ENCODE measurements at regions not wholly inside any gene's neighbourhood (a gene's known extent, or its start where the extent isn't known, plus 50 kb on each side); places are given as distances from the start of the nearest gene placed in this dataset.

DNA sequence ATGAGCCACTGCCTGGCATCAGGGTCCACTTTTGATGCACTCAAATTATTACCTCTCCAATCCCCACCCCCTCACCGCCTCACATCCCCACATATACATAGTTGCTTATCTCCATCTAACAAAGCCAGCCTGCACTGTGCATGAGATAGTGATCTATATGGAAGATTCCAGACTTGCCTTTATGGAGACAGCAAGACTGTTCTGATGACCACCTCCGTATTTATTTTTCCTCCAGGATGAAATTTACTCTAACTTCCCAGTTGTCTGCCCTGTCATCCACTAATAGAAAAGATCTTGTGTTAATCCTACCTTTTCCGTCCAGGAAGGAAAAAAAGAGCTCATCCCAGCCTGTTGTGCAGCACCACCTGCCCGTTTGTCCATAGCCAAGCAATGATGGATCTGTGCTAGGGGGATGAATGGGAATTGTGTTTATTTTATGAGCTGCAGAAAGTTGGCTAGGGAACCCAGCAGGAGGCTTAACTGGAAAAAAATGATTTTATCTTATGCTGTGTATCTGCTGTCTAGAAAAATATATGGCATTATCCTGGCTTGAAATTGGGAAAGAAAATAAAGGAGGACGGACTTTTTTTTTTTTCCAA is 114.5 kb downstream of the CD47 start:
- TF ChIP-seq, protein P1, sequence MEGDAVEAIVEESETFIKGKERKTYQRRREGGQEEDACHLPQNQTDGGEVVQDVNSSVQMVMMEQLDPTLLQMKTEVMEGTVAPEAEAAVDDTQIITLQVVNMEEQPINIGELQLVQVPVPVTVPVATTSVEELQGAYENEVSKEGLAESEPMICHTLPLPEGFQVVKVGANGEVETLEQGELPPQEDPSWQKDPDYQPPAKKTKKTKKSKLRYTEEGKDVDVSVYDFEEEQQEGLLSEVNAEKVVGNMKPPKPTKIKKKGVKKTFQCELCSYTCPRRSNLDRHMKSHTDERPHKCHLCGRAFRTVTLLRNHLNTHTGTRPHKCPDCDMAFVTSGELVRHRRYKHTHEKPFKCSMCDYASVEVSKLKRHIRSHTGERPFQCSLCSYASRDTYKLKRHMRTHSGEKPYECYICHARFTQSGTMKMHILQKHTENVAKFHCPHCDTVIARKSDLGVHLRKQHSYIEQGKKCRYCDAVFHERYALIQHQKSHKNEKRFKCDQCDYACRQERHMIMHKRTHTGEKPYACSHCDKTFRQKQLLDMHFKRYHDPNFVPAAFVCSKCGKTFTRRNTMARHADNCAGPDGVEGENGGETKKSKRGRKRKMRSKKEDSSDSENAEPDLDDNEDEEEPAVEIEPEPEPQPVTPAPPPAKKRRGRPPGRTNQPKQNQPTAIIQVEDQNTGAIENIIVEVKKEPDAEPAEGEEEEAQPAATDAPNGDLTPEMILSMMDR (IDR thresholded peaks at IDR 0.05), result no peak
- no peak for TF ChIP-seq POLR2A (IDR thresholded peaks at IDR 0.05)

Measured in Peyer's patch (tissue), 4 donors.